GM12878 (cell line): ENCODE measurements at regions not wholly inside any gene's neighbourhood (a gene's known extent, or its start where the extent isn't known, plus 50 kb on each side); places are given as distances from the start of the nearest gene placed in this dataset.

Source experiments
- ATAC-seq: fragments of 200-7000 bp; cut with Tn5 transposase; 3 replicates; pipeline ENCODE4 v1.9.1; 2020; ENCODE audit warnings: mild to moderate bottlenecking, moderate library complexity
- BruUV-seq: library from RNA; stranded (reverse); fragments of 400-500 nt; replicated peaks from 2 replicates; lab custom pipeline; 2021; lab: Mats Ljungman, UMichigan
- CTCF ChIA-PET: fragments of 300-600 bp; sonication (Branson Sonifier 250); formaldehyde crosslinking; extraction: SDS; loops from one replicate; lab custom pipeline; 2021; ENCODE audit warnings: inconsistent platforms; lab: Yijun Ruan, JAX
- POLR2A ChIA-PET: fragments of 350-600 bp; formaldehyde crosslinking; extraction: SDS; loops from one replicate; lab custom pipeline; 2021; ENCODE audit warnings: inconsistent platforms; lab: Charles Lee
- RAD21 ChIA-PET: fragments of 300-600 bp; sonication (Branson Sonifier 250); formaldehyde crosslinking; loops from one replicate; lab custom pipeline; 2023; ENCODE audit warnings: antibody characterized with exemption; ENCODE audit not compliant: unreplicated experiment; lab: Charles Lee
- SMC1A ChIA-PET: fragments of 300-600 bp; sonication (Branson Sonifier 250); formaldehyde crosslinking; loops from one replicate; lab custom pipeline; 2023; ENCODE audit not compliant: unreplicated experiment, uncharacterized antibody; lab: Charles Lee
- DNase-seq: peaks from one replicate; pipeline ENCODE4 v3.0.0-alpha.2; 2011; ENCODE audit warnings: low read depth, low spot score
- FAIRE-seq: peaks from 3 replicates; lab custom pipeline; 2011; peaks lifted over from hg19 to GRCh38; lab: Jason Lieb, UNC
- H2AFZ ChIP-seq: 2 replicates; pipeline ENCODE4 v1.6.0; 2011; ENCODE audit warnings: low read depth, low read length, control low read depth; ENCODE audit not compliant: control insufficient read depth
- H3K27ac ChIP-seq: 2 replicates; pipeline ENCODE4 v1.5.1; 2011; ENCODE audit warnings: control low read depth; ENCODE audit not compliant: control insufficient read depth, insufficient read depth
- H3K27me3 ChIP-seq, 2 experiments: replicated peaks in 1 of 2; 2 replicates each; pipeline versions ENCODE4 v1.6.0 to v1.6.1; 2011; ENCODE audit warnings: low read length in 1 of 2; ENCODE audit not compliant: control insufficient read depth in 2 of 2, insufficient read depth in 2 of 2
- H3K36me3 ChIP-seq, 2 experiments: 2 replicates each; pipeline ENCODE4 v1.5.1; 2011; ENCODE audit warnings: low read length in 1 of 2; ENCODE audit not compliant: control insufficient read depth in 2 of 2, insufficient read depth in 2 of 2
- H3K4me1 ChIP-seq: 2 replicates; pipeline ENCODE4 v1.6.1; 2011; ENCODE audit warnings: mild to moderate bottlenecking, low read length, moderate library complexity, mixed read lengths; ENCODE audit not compliant: control insufficient read depth, insufficient read depth
- H3K4me2 ChIP-seq: 2 replicates; pipeline ENCODE4 v1.6.0; 2011; ENCODE audit warnings: control low read depth; ENCODE audit not compliant: control insufficient read depth, insufficient read depth
- H3K4me3 ChIP-seq: fragments of 200-600 bp; sonication (generic); 2 replicates; pipeline ENCODE4 v1.5.1; 2016
- H3K79me2 ChIP-seq: 2 replicates; pipeline ENCODE4 v1.6.0; 2011; ENCODE audit warnings: low read length; ENCODE audit not compliant: control insufficient read depth, insufficient read depth
- H3K9ac ChIP-seq: 2 replicates; pipeline ENCODE4 v1.8.0; 2011; ENCODE audit warnings: low read length, control low read depth, mixed read lengths; ENCODE audit not compliant: control insufficient read depth, insufficient read depth
- H3K9me3 ChIP-seq: replicated peaks from 3 replicates; pipeline ENCODE4 v1.5.1; 2011; ENCODE audit warnings: mild to moderate bottlenecking, low read length; ENCODE audit not compliant: control insufficient read depth, insufficient read depth
- H4K20me1 ChIP-seq: 2 replicates; pipeline ENCODE4 v1.6.0; 2011; ENCODE audit not compliant: control insufficient read depth, insufficient read depth
- CBX3 ChIP-seq: fragments of 200-600 bp; sonication (generic); IDR thresholded peaks from 2 replicates; pipeline ENCODE4 v1.6.1; 2016; ENCODE audit warnings: low read depth, borderline replicate concordance
- CREM ChIP-seq: IDR thresholded peaks from 2 replicates; pipeline ENCODE4 v1.6.1; 2014; ENCODE audit warnings: antibody characterized with exemption, low read depth
- ELK1 ChIP-seq: IDR thresholded peaks from 2 replicates; pipeline ENCODE4 v1.6.1; 2012; ENCODE audit warnings: low read depth, low read length, improper control_type of control experiment
- IKZF1 ChIP-seq: fragments of 450-650 bp; conservative IDR thresholded peaks from 2 replicates; pipeline ENCODE4 v1.6.1; 2017; ENCODE audit warnings: antibody characterized with exemption, mild to moderate bottlenecking
- KAT2A ChIP-seq: conservative IDR thresholded peaks from 2 replicates; pipeline ENCODE4 v1.6.1; 2011; ENCODE audit warnings: low read depth, low read length; ENCODE audit not compliant: control insufficient read depth
- NBN ChIP-seq: fragments of 450-650 bp; IDR thresholded peaks from 2 replicates; pipeline ENCODE4 v1.6.1; 2016
- PBX3 ChIP-seq: IDR thresholded peaks from 2 replicates; pipeline ENCODE4 v1.6.1; 2011; ENCODE audit warnings: mild to moderate bottlenecking, low read depth, low read length, moderate library complexity; ENCODE audit not compliant: insufficient replicate concordance
- PML ChIP-seq: IDR thresholded peaks from 2 replicates; pipeline ENCODE4 v1.6.1; 2012; ENCODE audit warnings: low read length, inconsistent platforms
- TCF12 ChIP-seq: IDR thresholded peaks from 2 replicates; pipeline ENCODE4 v1.6.1; 2011; ENCODE audit warnings: low read depth, mild to moderate bottlenecking, low read length
- TCF3 ChIP-seq: IDR thresholded peaks from 2 replicates; pipeline ENCODE4 v1.6.1; 2012; ENCODE audit warnings: low read depth, mild to moderate bottlenecking, low read length, borderline replicate concordance; ENCODE audit not compliant: insufficient read depth
- YY1 ChIP-seq: IDR thresholded peaks from 2 replicates; pipeline ENCODE4 v1.6.1; 2011; ENCODE audit warnings: low read depth, mild to moderate bottlenecking, low read length
- ZBTB4 ChIP-seq: fragments of 450-650 bp; formaldehyde crosslinking; IDR thresholded peaks from 2 replicates; pipeline ENCODE4 v1.4.0; 2022; ENCODE audit warnings: mild to moderate bottlenecking, moderate library complexity
- ZNF274 ChIP-seq: IDR thresholded peaks from one replicate; pipeline ENCODE4 v1.8.0; 2011; ENCODE audit not compliant: insufficient read length, insufficient read depth
- ZSCAN29 ChIP-seq: fragments of 450-650 bp; IDR thresholded peaks from 2 replicates; pipeline ENCODE4 v1.6.1; 2017; ENCODE audit warnings: mild to moderate bottlenecking, moderate library complexity
- WGBS: methylation state at CpG from one replicate; pipeline ENCODE4 v1.1.6; 2016; ENCODE audit warnings: low lambda C conversion rate; ENCODE audit not compliant: insufficient replicate concordance, insufficient coverage; ENCODE audit errors: missing lambda C conversion rate; 5-methylcytosine and 5-hydroxymethylcytosine counted together
- in situ Hi-C: fragments of 300-500 bp; cut with MboI; formaldehyde crosslinking; loops from 9 replicates; pipeline ENCODE4 v1.14.3; 2018; ENCODE audit warnings: mixed read lengths
- intact Hi-C: fragments of 100-400 bp; cut with micrococcal nuclease; formaldehyde crosslinking; loops from one replicate; pipeline ENCODE4 v1.14.2; 2022; ENCODE audit not compliant: unreplicated experiment
- TF ChIP-seq, protein P1 (sequence below): fragments of 450-650 bp; IDR thresholded peaks from 2 replicates; pipeline ENCODE4 v1.6.1; 2017; ENCODE audit warnings: mild to moderate bottlenecking, low read depth, inconsistent platforms; ENCODE audit not compliant: poor library complexity, severe bottlenecking
- TF ChIP-seq, protein P2 (sequence below): fragments of 450-650 bp; IDR thresholded peaks from 2 replicates; pipeline ENCODE4 v1.6.1; 2014; ENCODE audit warnings: mild to moderate bottlenecking

GRCh38 chr11:25980091-25980490 is 351.8 kb upstream of the ANO3 start:
- RAD21 ChIA-PET, result interaction anchor here (3.3 kb wide), 1 partner anchor 155 kb away, joined by 20 read pairs; no protein-coding TSS in a partner anchor
- TF ChIP-seq, protein P1, sequence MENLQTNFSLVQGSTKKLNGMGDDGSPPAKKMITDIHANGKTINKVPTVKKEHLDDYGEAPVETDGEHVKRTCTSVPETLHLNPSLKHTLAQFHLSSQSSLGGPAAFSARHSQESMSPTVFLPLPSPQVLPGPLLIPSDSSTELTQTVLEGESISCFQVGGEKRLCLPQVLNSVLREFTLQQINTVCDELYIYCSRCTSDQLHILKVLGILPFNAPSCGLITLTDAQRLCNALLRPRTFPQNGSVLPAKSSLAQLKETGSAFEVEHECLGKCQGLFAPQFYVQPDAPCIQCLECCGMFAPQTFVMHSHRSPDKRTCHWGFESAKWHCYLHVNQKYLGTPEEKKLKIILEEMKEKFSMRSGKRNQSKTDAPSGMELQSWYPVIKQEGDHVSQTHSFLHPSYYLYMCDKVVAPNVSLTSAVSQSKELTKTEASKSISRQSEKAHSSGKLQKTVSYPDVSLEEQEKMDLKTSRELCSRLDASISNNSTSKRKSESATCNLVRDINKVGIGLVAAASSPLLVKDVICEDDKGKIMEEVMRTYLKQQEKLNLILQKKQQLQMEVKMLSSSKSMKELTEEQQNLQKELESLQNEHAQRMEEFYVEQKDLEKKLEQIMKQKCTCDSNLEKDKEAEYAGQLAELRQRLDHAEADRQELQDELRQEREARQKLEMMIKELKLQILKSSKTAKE, result no peak
- TF ChIP-seq NBN (no peak), ZBTB4 (CRISPR knock-in tag) (no peak), PBX3 (no peak), ZNF274 (no peak), YY1 (no peak), ELK1 (no peak), CBX3 (no peak), TCF12 (no peak), TCF3 (no peak), IKZF1 (no peak), KAT2A (no peak), ZSCAN29 (no peak), PML (no peak), CREM (no peak)
- TF ChIP-seq, protein P2, sequence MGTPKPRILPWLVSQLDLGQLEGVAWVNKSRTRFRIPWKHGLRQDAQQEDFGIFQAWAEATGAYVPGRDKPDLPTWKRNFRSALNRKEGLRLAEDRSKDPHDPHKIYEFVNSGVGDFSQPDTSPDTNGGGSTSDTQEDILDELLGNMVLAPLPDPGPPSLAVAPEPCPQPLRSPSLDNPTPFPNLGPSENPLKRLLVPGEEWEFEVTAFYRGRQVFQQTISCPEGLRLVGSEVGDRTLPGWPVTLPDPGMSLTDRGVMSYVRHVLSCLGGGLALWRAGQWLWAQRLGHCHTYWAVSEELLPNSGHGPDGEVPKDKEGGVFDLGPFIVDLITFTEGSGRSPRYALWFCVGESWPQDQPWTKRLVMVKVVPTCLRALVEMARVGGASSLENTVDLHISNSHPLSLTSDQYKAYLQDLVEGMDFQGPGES, result no peak

More at GRCh38 chr11:25980091-25980490, 351.8 kb upstream of the ANO3 start:
- Histone ChIP-seq H3K36me3 (no peaks in the 10 kb centered on the region), H4K20me1 (no peaks in the 10 kb centered on the region), H3K27me3 (no peaks in the 10 kb centered on the region), H3K4me3 (no peak overlapping the region), H3K4me2 (no peak overlapping the region), H3K27ac (no peak overlapping the region), H3K9me3 (no peaks in the 10 kb centered on the region), H3K9ac (no peak overlapping the region), H3K4me1 (peaks cover 5% of the 10 kb centered on the region; the same call in 1 of the 2 replicates), H2AFZ (no peak overlapping the region), H3K79me2 (no peaks in the 10 kb centered on the region)
- ATAC-seq, result no peak
- ChIA-PET POLR2A (no interaction called here), CTCF (interaction anchor here (0.6 to 4.0 kb wide), 2 partner anchors 154 to 248 kb away, joined by 3 to 46 read pairs; no protein-coding TSS in a partner anchor), SMC1A (no interaction called here)
- in situ Hi-C loops (loop anchor here (5.0 kb wide), 2 partner anchors 242 to 297 kb away; no protein-coding TSS in a partner anchor), intact Hi-C loops (no loop called here)
- 76% methylated on average over 4 of the region's 4 CpGs for WGBS
- BruUV-seq, result no TSS peak
- no peak for FAIRE-seq
- DNase-seq, result no peak
